ENCODE measurements at regions not wholly inside any gene's neighbourhood (a gene's known extent, or its start where the extent isn't known, plus 50 kb on each side); places are given as distances from the start of the nearest gene placed in this dataset.

DNA sequence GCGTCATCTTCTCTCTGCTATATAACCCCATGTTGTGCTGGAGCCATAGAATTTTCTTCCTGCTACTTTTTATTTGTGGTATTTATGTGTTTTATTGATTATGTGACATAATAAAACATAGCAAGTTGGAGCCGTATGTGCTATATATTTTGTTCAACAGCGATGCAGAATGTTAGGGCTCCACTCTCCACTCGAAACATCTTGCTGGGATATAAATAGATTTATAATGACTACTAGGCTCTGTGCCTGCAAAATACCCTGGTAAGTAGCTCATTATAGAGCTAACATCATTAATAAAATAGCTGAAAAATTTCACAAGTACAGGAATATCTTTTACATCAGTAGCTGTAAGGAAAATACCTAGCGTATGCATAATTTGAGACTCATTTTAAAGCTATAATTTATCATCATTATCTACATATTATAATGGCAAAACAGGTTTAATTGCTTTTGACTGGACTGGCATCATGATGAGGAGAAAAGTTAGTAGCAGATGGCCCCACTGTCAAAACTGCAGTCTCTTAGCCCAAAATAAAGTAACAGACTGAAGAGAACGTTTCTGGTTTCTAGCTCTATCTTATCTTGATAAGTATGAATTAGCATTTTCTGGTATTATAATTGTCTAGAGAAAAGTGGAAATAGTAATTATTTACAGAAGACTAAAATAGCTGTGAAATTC lies 263.0 kb downstream of the NEDD1 start:
- Histone ChIP-seq H3K27ac (no peak overlapping the region), H3K4me1 (replicated peaks) (no peaks in the 10 kb centered on the region), H3K36me3 (no peaks in the 10 kb centered on the region), H3K4me3 (no peak overlapping the region), H3K27me3 (replicated peaks; ENCODE audit: insufficient read depth) (no peaks in the 10 kb centered on the region), H3K9me3 (no peaks in the 10 kb centered on the region)
- DNase-seq (ENCODE audit: low spot score): no peak
- TF ChIP-seq POLR2A (IDR thresholded peaks at IDR 0.05) (no peak), POLR2AphosphoS5 (IDR thresholded peaks at IDR 0.05) (no peak)
- TF ChIP-seq, protein P1, sequence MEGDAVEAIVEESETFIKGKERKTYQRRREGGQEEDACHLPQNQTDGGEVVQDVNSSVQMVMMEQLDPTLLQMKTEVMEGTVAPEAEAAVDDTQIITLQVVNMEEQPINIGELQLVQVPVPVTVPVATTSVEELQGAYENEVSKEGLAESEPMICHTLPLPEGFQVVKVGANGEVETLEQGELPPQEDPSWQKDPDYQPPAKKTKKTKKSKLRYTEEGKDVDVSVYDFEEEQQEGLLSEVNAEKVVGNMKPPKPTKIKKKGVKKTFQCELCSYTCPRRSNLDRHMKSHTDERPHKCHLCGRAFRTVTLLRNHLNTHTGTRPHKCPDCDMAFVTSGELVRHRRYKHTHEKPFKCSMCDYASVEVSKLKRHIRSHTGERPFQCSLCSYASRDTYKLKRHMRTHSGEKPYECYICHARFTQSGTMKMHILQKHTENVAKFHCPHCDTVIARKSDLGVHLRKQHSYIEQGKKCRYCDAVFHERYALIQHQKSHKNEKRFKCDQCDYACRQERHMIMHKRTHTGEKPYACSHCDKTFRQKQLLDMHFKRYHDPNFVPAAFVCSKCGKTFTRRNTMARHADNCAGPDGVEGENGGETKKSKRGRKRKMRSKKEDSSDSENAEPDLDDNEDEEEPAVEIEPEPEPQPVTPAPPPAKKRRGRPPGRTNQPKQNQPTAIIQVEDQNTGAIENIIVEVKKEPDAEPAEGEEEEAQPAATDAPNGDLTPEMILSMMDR (IDR thresholded peaks at IDR 0.05): no peak
- WGBS: 52% methylated on average over 6 of the region's 6 CpGs
- intact Hi-C loops (cut with DNase I): no loop called here

DNA sequence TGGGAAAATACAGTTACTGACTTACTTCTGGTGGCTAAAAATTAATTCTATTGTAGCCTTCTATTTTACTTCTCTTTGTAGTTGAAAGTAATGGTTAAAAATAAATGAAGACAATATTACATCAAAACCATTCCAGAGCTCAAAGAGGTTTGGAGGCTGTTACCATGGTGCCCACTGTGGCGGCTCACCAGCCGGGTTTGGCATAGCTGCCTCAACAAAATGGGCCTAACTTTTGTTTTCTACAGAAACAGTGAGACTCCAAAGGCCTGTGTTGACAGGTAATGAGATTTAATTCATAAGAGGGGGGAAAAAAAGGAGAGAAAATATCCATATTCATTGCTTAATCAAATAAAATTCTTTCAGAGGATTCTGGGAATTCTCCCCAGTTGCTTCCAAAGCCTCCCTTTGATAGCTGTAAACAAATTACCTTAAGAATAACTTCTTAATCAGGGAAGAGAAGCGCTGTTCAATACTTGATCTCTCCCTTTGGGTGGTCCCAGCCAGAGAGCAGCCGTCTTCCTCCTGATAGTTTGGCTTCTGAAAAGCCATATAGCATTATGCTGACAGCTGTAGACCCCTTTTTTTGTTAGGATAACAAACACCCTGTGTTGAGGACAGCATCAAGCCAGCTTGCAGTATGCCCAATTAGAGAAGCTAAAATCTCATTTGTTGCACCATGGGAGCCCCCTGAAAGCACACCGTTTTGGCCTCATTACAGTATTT lies 266.8 kb downstream of the NEDD1 start:
- TF ChIP-seq POLR2AphosphoS5 (IDR thresholded peaks at IDR 0.05) (no peak), POLR2A (IDR thresholded peaks at IDR 0.05) (no peak)
- TF ChIP-seq, protein P1 (IDR thresholded peaks at IDR 0.05): no peak
- Histone ChIP-seq H3K27me3 (replicated peaks; ENCODE audit: insufficient read depth) (no peaks in the 10 kb centered on the region), H3K27ac (no peak overlapping the region), H3K4me1 (replicated peaks) (no peaks in the 10 kb centered on the region), H3K4me3 (no peak overlapping the region), H3K36me3 (no peaks in the 10 kb centered on the region), H3K9me3 (no peaks in the 10 kb centered on the region)
- no peak for DNase-seq (ENCODE audit: low spot score)
- 64% methylated on average over 5 of the region's 5 CpGs for WGBS
- intact Hi-C loops (cut with DNase I): no loop called here

DNA sequence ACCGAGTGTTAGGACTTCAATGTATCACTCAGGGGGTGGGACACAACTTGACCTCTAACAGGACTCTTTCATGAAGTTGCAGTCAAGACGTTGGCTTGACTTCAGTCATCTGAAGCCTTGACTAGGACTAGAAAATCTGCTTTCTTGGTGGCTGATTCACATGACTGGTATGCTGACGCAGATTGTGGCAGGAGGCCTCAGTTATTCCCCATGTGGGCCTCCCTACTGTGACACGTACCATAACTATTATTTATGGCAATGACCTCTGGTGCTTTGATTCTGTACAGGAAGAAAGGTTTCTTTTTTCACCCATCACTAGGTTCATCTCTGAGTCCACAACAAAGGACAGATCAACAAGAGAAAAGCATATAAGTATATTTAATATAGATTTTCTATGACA lies 270.4 kb downstream of the NEDD1 start:
- no peak overlapping the region for H3K4me3 ChIP-seq
- WGBS: 89% methylated on average over 4 of the region's 4 CpGs

DNA sequence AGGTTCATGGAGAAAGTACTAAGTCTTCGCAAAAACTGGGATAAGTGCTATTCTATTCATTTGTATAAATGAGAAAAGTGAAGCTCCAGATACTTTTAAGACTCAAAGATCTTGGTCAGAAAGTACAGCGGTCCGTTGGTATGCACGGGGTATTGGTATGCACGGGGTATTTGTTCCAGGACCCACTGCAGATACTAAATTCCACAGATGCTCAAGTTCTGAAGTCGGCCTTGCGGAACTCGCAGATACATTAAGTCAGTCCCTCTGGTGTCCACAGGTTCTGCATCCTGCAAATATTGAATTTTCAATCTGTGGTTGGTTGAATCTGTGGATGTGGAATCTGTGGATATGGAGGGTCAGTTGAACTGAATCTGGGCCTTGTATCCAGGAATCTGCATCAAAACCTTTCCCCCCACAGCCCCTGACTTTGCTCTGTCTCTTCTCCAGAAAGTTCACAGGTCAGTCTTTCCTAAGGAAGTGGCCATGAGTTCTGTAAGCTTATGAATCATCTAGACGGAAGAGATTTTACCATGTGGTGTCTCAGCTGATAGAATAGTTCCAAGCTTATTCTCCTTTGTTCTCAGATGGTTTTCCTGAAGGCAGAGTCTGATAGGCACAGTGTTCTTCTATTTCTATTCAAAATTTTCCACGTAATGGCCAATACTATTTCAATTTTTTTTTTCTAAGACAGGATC lies 274.7 kb downstream of the NEDD1 start:
- Histone ChIP-seq H3K9me3 (no peaks in the 10 kb centered on the region), H3K27ac (no peak overlapping the region), H3K4me3 (no peak overlapping the region), H3K27me3 (replicated peaks; ENCODE audit: insufficient read depth) (no peaks in the 10 kb centered on the region), H3K36me3 (no peaks in the 10 kb centered on the region), H3K4me1 (replicated peaks) (no peaks in the 10 kb centered on the region)
- TF ChIP-seq POLR2AphosphoS5 (IDR thresholded peaks at IDR 0.05) (no peak), POLR2A (IDR thresholded peaks at IDR 0.05) (no peak)
- intact Hi-C loops (cut with DNase I): no loop called here
- DNase-seq (ENCODE audit: low spot score): no peak
- 94% methylated on average over 10 of the region's 10 CpGs for WGBS

More for the DNA sequence above, 270.4 kb downstream of the NEDD1 start:
- intact Hi-C loops (cut with DNase I): no loop called here
- TF ChIP-seq POLR2AphosphoS5 (IDR thresholded peaks at IDR 0.05) (no peak), POLR2A (IDR thresholded peaks at IDR 0.05) (no peak)
- TF ChIP-seq, protein P1 (IDR thresholded peaks at IDR 0.05): no peak
- H3K27me3 ChIP-seq (replicated peaks; ENCODE audit: insufficient read depth): no peaks in the 10 kb centered on the region
- H3K36me3 ChIP-seq: no peaks in the 10 kb centered on the region
- no peak overlapping the region for H3K27ac ChIP-seq
- H3K4me1 ChIP-seq (replicated peaks): no peaks in the 10 kb centered on the region
- no peaks in the 10 kb centered on the region for H3K9me3 ChIP-seq
- no peak for DNase-seq (ENCODE audit: low spot score)

DNA sequence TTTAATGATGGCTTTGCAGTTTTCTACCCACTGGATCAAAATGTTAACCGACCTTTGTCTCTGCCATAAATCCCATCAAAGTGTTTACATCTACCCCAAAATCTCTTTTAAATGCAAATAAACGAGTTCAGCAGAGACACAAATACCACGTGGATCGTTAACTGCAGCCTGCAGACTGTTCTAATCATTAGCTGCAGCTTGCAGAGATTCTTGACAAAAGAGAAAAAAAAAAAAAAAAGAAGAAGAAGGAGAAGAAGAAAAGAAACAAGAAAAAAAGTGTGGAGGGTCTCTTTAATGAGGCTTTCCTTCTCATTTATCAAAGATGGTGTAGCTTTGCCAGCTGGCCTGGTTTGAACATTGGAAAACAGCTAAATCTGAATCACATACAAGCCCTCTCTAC lies 275.7 kb downstream of the NEDD1 start:
- WGBS: 23% methylated on average over 4 of the region's 4 CpGs
- Histone ChIP-seq H3K27ac (no peak overlapping the region), H3K4me3 (no peak overlapping the region), H3K36me3 (no peaks in the 10 kb centered on the region), H3K27me3 (replicated peaks; ENCODE audit: insufficient read depth) (no peaks in the 10 kb centered on the region), H3K9me3 (no peaks in the 10 kb centered on the region), H3K4me1 (replicated peaks) (no peaks in the 10 kb centered on the region)
- no peak for DNase-seq (ENCODE audit: low spot score)
- intact Hi-C loops (cut with DNase I): no loop called here
- TF ChIP-seq POLR2AphosphoS5 (IDR thresholded peaks at IDR 0.05): no peak
- TF ChIP-seq, protein P1 (IDR thresholded peaks at IDR 0.05): no peak
- no peak for TF ChIP-seq POLR2A (IDR thresholded peaks at IDR 0.05)

Data from prostate gland (tissue), 2 donors.